Thoracic aorta (tissue), 2 donors: ENCODE measurements at regions not wholly inside any gene's neighbourhood (a gene's known extent, or its start where the extent isn't known, plus 50 kb on each side); places are given as distances from the start of the nearest gene placed in this dataset.

Experiments used
- ATAC-seq: fragments of 150-250 bp; one replicate; pipeline ENCODE4 v1.8.0; 2017; ENCODE audit warnings: low read depth; ENCODE audit not compliant: insufficient number of reproducible peaks, low FRiP score
- DNase-seq: peaks from one replicate; pipeline ENCODE4 v3.0.0-alpha.2; 2020; ENCODE audit warnings: low spot score
- H3K27ac ChIP-seq, 2 donors: fragments of 200-600 bp; sonication (generic); 1 replicate in 1 of 2; 2 replicates in 1 of 2; pipeline ENCODE4 v1.5.1; 2016; ENCODE audit warnings: mild to moderate bottlenecking in 2 of 2, moderate library complexity in 2 of 2
- H3K27me3 ChIP-seq: fragments of 200-600 bp; sonication (generic); replicated peaks from 2 replicates; pipeline ENCODE4 v1.6.0; 2016; ENCODE audit warnings: mild to moderate bottlenecking; ENCODE audit not compliant: insufficient read depth
- H3K36me3 ChIP-seq: fragments of 200-600 bp; sonication (generic); one replicate; pipeline ENCODE4 v1.5.1; 2016
- H3K4me1 ChIP-seq, 2 donors: fragments of 200-600 bp; sonication (generic); 1 replicate in 1 of 2; 2 replicates in 1 of 2; pipeline versions ENCODE4 v1.5.1 to v1.6.0; 2016; ENCODE audit warnings: low read depth in 2 of 2, mild to moderate bottlenecking in 1 of 2; ENCODE audit not compliant: control insufficient read depth in 1 of 2
- H3K4me3 ChIP-seq: fragments of 200-600 bp; sonication (generic); 2 replicates; pipeline ENCODE4 v1.5.1; 2016; ENCODE audit warnings: mild to moderate bottlenecking
- H3K9me3 ChIP-seq: fragments of 200-600 bp; sonication (generic); 2 replicates; pipeline ENCODE4 v1.5.1; 2016
- CTCF ChIP-seq: fragments of 200-600 bp; sonication (generic); IDR thresholded peaks from one replicate; pipeline ENCODE4 v1.5.1; 2019; ENCODE audit warnings: antibody characterized with exemption

- Histone ChIP-seq H3K9me3 (no peaks in the 10 kb centered on the region), H3K36me3 (no peaks in the 10 kb centered on the region), H3K4me1 (no peaks in the 10 kb centered on the region), H3K27me3 (no peaks in the 10 kb centered on the region), H3K27ac (no peak overlapping the region), H3K4me3 (no peak overlapping the region)
- no peak for ATAC-seq
- DNase-seq, result no peak
- no peak for TF ChIP-seq CTCF
Observed at GRCh38 chr11:98559961-98560360, 460.8 kb upstream of the CNTN5 start.

DNA sequence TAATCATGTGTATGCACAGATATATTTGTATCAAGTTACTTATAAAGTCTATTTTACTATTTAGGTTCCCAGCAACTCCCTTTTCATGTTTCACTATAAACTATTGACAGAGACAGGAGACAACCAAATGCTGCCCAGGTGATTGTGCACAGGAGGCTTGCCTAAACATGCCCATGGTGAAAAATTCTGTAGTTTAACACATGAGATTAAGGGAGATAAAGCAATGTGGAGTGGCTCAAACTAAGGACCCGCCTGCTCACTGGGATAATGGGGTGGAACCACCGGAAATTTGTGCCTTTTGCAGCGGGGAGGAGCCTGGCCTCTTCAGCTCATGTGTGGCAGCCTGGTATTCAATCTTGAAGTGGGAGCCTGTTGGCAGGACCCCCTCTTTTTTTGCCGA, 459.5 kb upstream of the CNTN5 start:
- H3K4me1 ChIP-seq, result no peaks in the 10 kb centered on the region
- H3K4me3 ChIP-seq, result no peak overlapping the region
- no peak overlapping the region for H3K27ac ChIP-seq
- H3K9me3 ChIP-seq, result no peaks in the 10 kb centered on the region
- DNase-seq (no peak), ATAC-seq (no peak)
- no peaks in the 10 kb centered on the region for H3K36me3 ChIP-seq
- no peaks in the 10 kb centered on the region for H3K27me3 ChIP-seq
- no peak for TF ChIP-seq CTCF

- ATAC-seq (no peak), DNase-seq (no peak)
- H3K4me3 ChIP-seq, result no peak overlapping the region
- H3K27me3 ChIP-seq, result no peaks in the 10 kb centered on the region
- no peak overlapping the region for H3K27ac ChIP-seq
- TF ChIP-seq CTCF, result no peak
- no peaks in the 10 kb centered on the region for H3K9me3 ChIP-seq
- no peaks in the 10 kb centered on the region for H3K36me3 ChIP-seq
- no peaks in the 10 kb centered on the region for H3K4me1 ChIP-seq
Observed at GRCh38 chr11:98561877-98562395, 458.8 kb upstream of the CNTN5 start.

GRCh38 chr11:98564233-98564632, 456.5 kb upstream of the CNTN5 start:
- Histone ChIP-seq H3K4me3 (no peak overlapping the region), H3K4me1 (no peaks in the 10 kb centered on the region), H3K36me3 (no peaks in the 10 kb centered on the region), H3K27ac (no peak overlapping the region), H3K27me3 (no peaks in the 10 kb centered on the region), H3K9me3 (no peaks in the 10 kb centered on the region)
- ATAC-seq (no peak), DNase-seq (no peak)
- no peak for TF ChIP-seq CTCF

- Histone ChIP-seq H3K4me3 (no peak overlapping the region), H3K27me3 (no peaks in the 10 kb centered on the region), H3K4me1 (no peaks in the 10 kb centered on the region), H3K27ac (no peak overlapping the region), H3K36me3 (no peaks in the 10 kb centered on the region), H3K9me3 (no peaks in the 10 kb centered on the region)
- no peak for TF ChIP-seq CTCF
- ATAC-seq (no peak), DNase-seq (no peak)
Observed at GRCh38 chr11:98564881-98565280, 455.9 kb upstream of the CNTN5 start.
